ENCODE measurements at regions not wholly inside any gene's neighbourhood (a gene's known extent, or its start where the extent isn't known, plus 50 kb on each side); places are given as distances from the start of the nearest gene placed in this dataset.
"Not testable (repeated sequence)": the region's sequence is repeated elsewhere in the genome, so short reads cannot be mapped to it uniquely, and the experiment has no call there.

- Histone ChIP-seq H3K27me3 (ENCODE audit: control insufficient read depth, insufficient read depth, low read length) (no peaks in the 10 kb centered on the region), H3K4me3 (ENCODE audit: low read length) (no peak overlapping the region), H3K36me3 (ENCODE audit: control insufficient read depth, insufficient read depth, low read length) (no peaks in the 10 kb centered on the region), H3K4me1 (ENCODE audit: control insufficient read depth, insufficient read depth, low read length) (no peaks in the 10 kb centered on the region), H3K9me3 (ENCODE audit: control insufficient read depth, insufficient read depth, low read length) (no peaks in the 10 kb centered on the region), H3K27ac (ENCODE audit: low read length) (no peak overlapping the region)
- no peak for DNase-seq (ENCODE audit: low read depth, low spot score)
Observed at GRCh38 chr13:93007928-93008327, 218.7 kb upstream of the GPC6 start.

- DNase-seq (ENCODE audit: low read depth, low spot score): no peak
- Histone ChIP-seq H3K36me3 (ENCODE audit: control insufficient read depth, insufficient read depth, low read length) (no peaks in the 10 kb centered on the region), H3K4me1 (ENCODE audit: control insufficient read depth, insufficient read depth, low read length) (no peaks in the 10 kb centered on the region), H3K27ac (ENCODE audit: low read length) (no peak overlapping the region), H3K4me3 (ENCODE audit: low read length) (no peak overlapping the region), H3K9me3 (ENCODE audit: control insufficient read depth, insufficient read depth, low read length) (no peaks in the 10 kb centered on the region), H3K27me3 (ENCODE audit: control insufficient read depth, insufficient read depth, low read length) (no peaks in the 10 kb centered on the region)
- no CpG with 5 or more reads among the region's 1 CpG for WGBS (ENCODE audit: insufficient coverage, insufficient read length)
Observed at GRCh38 chr13:93017493-93018112, 209.0 kb upstream of the GPC6 start.

- Histone ChIP-seq H3K4me3 (ENCODE audit: low read length) (no peak overlapping the region), H3K27ac (ENCODE audit: low read length) (no peak overlapping the region), H3K36me3 (ENCODE audit: control insufficient read depth, insufficient read depth, low read length) (no peaks in the 10 kb centered on the region), H3K27me3 (ENCODE audit: control insufficient read depth, insufficient read depth, low read length) (no peaks in the 10 kb centered on the region), H3K4me1 (ENCODE audit: control insufficient read depth, insufficient read depth, low read length) (no peaks in the 10 kb centered on the region), H3K9me3 (ENCODE audit: control insufficient read depth, insufficient read depth, low read length) (no peaks in the 10 kb centered on the region)
- WGBS (ENCODE audit: insufficient coverage, insufficient read length): no CpG with 5 or more reads among the region's 1 CpG
- DNase-seq (ENCODE audit: low read depth, low spot score): no peak
Observed at GRCh38 chr13:93023929-93024328, 202.7 kb upstream of the GPC6 start.

GRCh38 chr13:93025984-93026383 lies 200.6 kb upstream of the GPC6 start:
- H3K36me3 ChIP-seq (ENCODE audit: control insufficient read depth, insufficient read depth, low read length): no peaks in the 10 kb centered on the region
- H3K27me3 ChIP-seq (ENCODE audit: control insufficient read depth, insufficient read depth, low read length): no peaks in the 10 kb centered on the region
- DNase-seq (ENCODE audit: low read depth, low spot score): no peak
- H3K4me1 ChIP-seq (ENCODE audit: control insufficient read depth, insufficient read depth, low read length): no peaks in the 10 kb centered on the region
- no peak overlapping the region for H3K27ac ChIP-seq (ENCODE audit: low read length)
- H3K4me3 ChIP-seq (ENCODE audit: low read length): no peak overlapping the region
- no peaks in the 10 kb centered on the region for H3K9me3 ChIP-seq (ENCODE audit: control insufficient read depth, insufficient read depth, low read length)
- WGBS (ENCODE audit: insufficient coverage, insufficient read length): no CpG with 5 or more reads among the region's 4 CpGs

GRCh38 chr13:93029536-93029935 lies 197.1 kb upstream of the GPC6 start:
- no peaks in the 10 kb centered on the region for H3K9me3 ChIP-seq (ENCODE audit: control insufficient read depth, insufficient read depth, low read length)
- H3K36me3 ChIP-seq (ENCODE audit: control insufficient read depth, insufficient read depth, low read length): no peaks in the 10 kb centered on the region
- no peak overlapping the region for H3K27ac ChIP-seq (ENCODE audit: low read length)
- H3K4me3 ChIP-seq (ENCODE audit: low read length): no peak overlapping the region
- no peaks in the 10 kb centered on the region for H3K4me1 ChIP-seq (ENCODE audit: control insufficient read depth, insufficient read depth, low read length)
- no peak for DNase-seq (ENCODE audit: low read depth, low spot score)
- no peaks in the 10 kb centered on the region for H3K27me3 ChIP-seq (ENCODE audit: control insufficient read depth, insufficient read depth, low read length)
- no CpG with 5 or more reads among the region's 3 CpGs for WGBS (ENCODE audit: insufficient coverage, insufficient read length)

- 100% methylated on average over 1 of the region's 3 CpGs for WGBS (ENCODE audit: insufficient coverage, insufficient read length)
- Histone ChIP-seq H3K4me1 (ENCODE audit: control insufficient read depth, insufficient read depth, low read length) (no peaks in the 10 kb centered on the region), H3K9me3 (ENCODE audit: control insufficient read depth, insufficient read depth, low read length) (no peaks in the 10 kb centered on the region), H3K27me3 (ENCODE audit: control insufficient read depth, insufficient read depth, low read length) (no peaks in the 10 kb centered on the region), H3K4me3 (ENCODE audit: low read length) (no peak overlapping the region), H3K27ac (ENCODE audit: low read length) (no peak overlapping the region), H3K36me3 (ENCODE audit: control insufficient read depth, insufficient read depth, low read length) (no peaks in the 10 kb centered on the region)
- DNase-seq (ENCODE audit: low read depth, low spot score): no peak
Observed at GRCh38 chr13:93036380-93036779, 190.2 kb upstream of the GPC6 start.

- Histone ChIP-seq H3K9me3 (ENCODE audit: control insufficient read depth, insufficient read depth, low read length) (no peaks in the 10 kb centered on the region), H3K27me3 (ENCODE audit: control insufficient read depth, insufficient read depth, low read length) (no peaks in the 10 kb centered on the region), H3K27ac (ENCODE audit: low read length) (no peak overlapping the region), H3K4me1 (ENCODE audit: control insufficient read depth, insufficient read depth, low read length) (no peaks in the 10 kb centered on the region), H3K4me3 (ENCODE audit: low read length) (no peak overlapping the region), H3K36me3 (ENCODE audit: control insufficient read depth, insufficient read depth, low read length) (no peaks in the 10 kb centered on the region)
- DNase-seq (ENCODE audit: low read depth, low spot score): no peak
- WGBS (ENCODE audit: insufficient coverage, insufficient read length): no CpG with 5 or more reads among the region's 5 CpGs
Observed at GRCh38 chr13:93037780-93038179, 188.8 kb upstream of the GPC6 start.

- Histone ChIP-seq H3K36me3 (ENCODE audit: control insufficient read depth, insufficient read depth, low read length) (no peaks in the 10 kb centered on the region), H3K4me1 (ENCODE audit: control insufficient read depth, insufficient read depth, low read length) (no peaks in the 10 kb centered on the region), H3K27ac (ENCODE audit: low read length) (no peak overlapping the region), H3K9me3 (ENCODE audit: control insufficient read depth, insufficient read depth, low read length) (no peaks in the 10 kb centered on the region), H3K27me3 (ENCODE audit: control insufficient read depth, insufficient read depth, low read length) (no peaks in the 10 kb centered on the region), H3K4me3 (ENCODE audit: low read length) (no peak overlapping the region)
- no CpG with 5 or more reads among the region's 3 CpGs for WGBS (ENCODE audit: insufficient coverage, insufficient read length)
- no peak for DNase-seq (ENCODE audit: low read depth, low spot score)
Observed at GRCh38 chr13:93038187-93038586, 188.4 kb upstream of the GPC6 start.

- Histone ChIP-seq H3K36me3 (ENCODE audit: control insufficient read depth, insufficient read depth, low read length) (no peaks in the 10 kb centered on the region), H3K4me3 (ENCODE audit: low read length) (no peak overlapping the region), H3K9me3 (ENCODE audit: control insufficient read depth, insufficient read depth, low read length) (no peaks in the 10 kb centered on the region), H3K4me1 (ENCODE audit: control insufficient read depth, insufficient read depth, low read length) (no peaks in the 10 kb centered on the region), H3K27me3 (ENCODE audit: control insufficient read depth, insufficient read depth, low read length) (no peaks in the 10 kb centered on the region), H3K27ac (ENCODE audit: low read length) (no peak overlapping the region)
- no CpG with 5 or more reads among the region's 4 CpGs for WGBS (ENCODE audit: insufficient coverage, insufficient read length)
- no peak for DNase-seq (ENCODE audit: low read depth, low spot score)
Observed at GRCh38 chr13:93039131-93039530, 187.5 kb upstream of the GPC6 start.

- WGBS (ENCODE audit: insufficient coverage, insufficient read length): no CpG with 5 or more reads among the region's 4 CpGs
- H3K4me1 ChIP-seq (ENCODE audit: control insufficient read depth, insufficient read depth, low read length); H3K27me3 ChIP-seq (ENCODE audit: control insufficient read depth, insufficient read depth, low read length); H3K36me3 ChIP-seq (ENCODE audit: control insufficient read depth, insufficient read depth, low read length); H3K4me3 ChIP-seq (ENCODE audit: low read length); H3K27ac ChIP-seq (ENCODE audit: low read length); H3K9me3 ChIP-seq (ENCODE audit: control insufficient read depth, insufficient read depth, low read length); DNase-seq (ENCODE audit: low read depth, low spot score): not testable (repeated sequence)
Observed at GRCh38 chr13:93041566-93041965, 185.0 kb upstream of the GPC6 start.

- H3K36me3 ChIP-seq (ENCODE audit: control insufficient read depth, insufficient read depth, low read length): no peaks in the 10 kb centered on the region
- H3K4me1 ChIP-seq (ENCODE audit: control insufficient read depth, insufficient read depth, low read length): no peaks in the 10 kb centered on the region
- no CpG with 5 or more reads among the region's 1 CpG for WGBS (ENCODE audit: insufficient coverage, insufficient read length)
- no peaks in the 10 kb centered on the region for H3K27me3 ChIP-seq (ENCODE audit: control insufficient read depth, insufficient read depth, low read length)
- H3K4me3 ChIP-seq (ENCODE audit: low read length): no peak overlapping the region
- DNase-seq (ENCODE audit: low read depth, low spot score): no peak
- no peaks in the 10 kb centered on the region for H3K9me3 ChIP-seq (ENCODE audit: control insufficient read depth, insufficient read depth, low read length)
- H3K27ac ChIP-seq (ENCODE audit: low read length): no peak overlapping the region
Observed at GRCh38 chr13:93045836-93046235, 180.8 kb upstream of the GPC6 start.
